ENCODE measurements at regions not wholly inside any gene's neighbourhood (a gene's known extent, or its start where the extent isn't known, plus 50 kb on each side); places are given as distances from the start of the nearest gene placed in this dataset.

GRCh38 chr12:65631621-65632111, 192.6 kb upstream of the HMGA2 start:
- TF ChIP-seq, protein P1, sequence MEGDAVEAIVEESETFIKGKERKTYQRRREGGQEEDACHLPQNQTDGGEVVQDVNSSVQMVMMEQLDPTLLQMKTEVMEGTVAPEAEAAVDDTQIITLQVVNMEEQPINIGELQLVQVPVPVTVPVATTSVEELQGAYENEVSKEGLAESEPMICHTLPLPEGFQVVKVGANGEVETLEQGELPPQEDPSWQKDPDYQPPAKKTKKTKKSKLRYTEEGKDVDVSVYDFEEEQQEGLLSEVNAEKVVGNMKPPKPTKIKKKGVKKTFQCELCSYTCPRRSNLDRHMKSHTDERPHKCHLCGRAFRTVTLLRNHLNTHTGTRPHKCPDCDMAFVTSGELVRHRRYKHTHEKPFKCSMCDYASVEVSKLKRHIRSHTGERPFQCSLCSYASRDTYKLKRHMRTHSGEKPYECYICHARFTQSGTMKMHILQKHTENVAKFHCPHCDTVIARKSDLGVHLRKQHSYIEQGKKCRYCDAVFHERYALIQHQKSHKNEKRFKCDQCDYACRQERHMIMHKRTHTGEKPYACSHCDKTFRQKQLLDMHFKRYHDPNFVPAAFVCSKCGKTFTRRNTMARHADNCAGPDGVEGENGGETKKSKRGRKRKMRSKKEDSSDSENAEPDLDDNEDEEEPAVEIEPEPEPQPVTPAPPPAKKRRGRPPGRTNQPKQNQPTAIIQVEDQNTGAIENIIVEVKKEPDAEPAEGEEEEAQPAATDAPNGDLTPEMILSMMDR (IDR thresholded peaks at IDR 0.05; ENCODE audit: low read depth, low read length) = no peak
- no peak for TF ChIP-seq POLR2A (IDR thresholded peaks at IDR 0.05; ENCODE audit: extremely low read depth, insufficient read length)
